Testis (tissue), 2 donors: ENCODE measurements at regions not wholly inside any gene's neighbourhood (a gene's known extent, or its start where the extent isn't known, plus 50 kb on each side); places are given as distances from the start of the nearest gene placed in this dataset.

ENCODE experiments used
- DNase-seq: peaks from one replicate; pipeline ENCODE4 v3.0.0-alpha.2; 2019
- H3K27ac ChIP-seq, 2 donors: fragments of 200-600 bp; sonication (generic); one replicate each; pipeline ENCODE4 v1.5.1; 2019
- H3K27me3 ChIP-seq: fragments of 200-600 bp; sonication (generic); one replicate; pipeline ENCODE4 v1.5.1; 2019
- H3K36me3 ChIP-seq: fragments of 200-600 bp; sonication (generic); one replicate; pipeline ENCODE4 v1.5.1; 2017; ENCODE audit warnings: low read depth; ENCODE audit errors: missing control alignments
- H3K4me1 ChIP-seq: fragments of 200-600 bp; sonication (generic); one replicate; pipeline ENCODE4 v1.5.1; 2019
- H3K4me3 ChIP-seq, 2 donors: fragments of 200-600 bp; sonication (generic); one replicate each; pipeline ENCODE4 v1.5.1; 2017 to 2019
- H3K9me3 ChIP-seq: fragments of 200-600 bp; sonication (generic); one replicate; pipeline ENCODE4 v1.5.1; 2017
- POLR2A ChIP-seq: fragments of 450-650 bp; IDR thresholded peaks from one replicate; pipeline ENCODE4 v1.6.1; 2017; ENCODE audit warnings: antibody characterized with exemption, mild to moderate bottlenecking, moderate library complexity
- WGBS, 2 donors: methylation state at CpG; one replicate each; pipeline ENCODE4 v1.1.5; 2018; 5-methylcytosine and 5-hydroxymethylcytosine counted together
- intact Hi-C: fragments of 100-400 bp; cut with DNase I; formaldehyde crosslinking; loops from one replicate; pipeline ENCODE4 v1.15.1; 2023; ENCODE audit warnings: low total_unique reads
- TF ChIP-seq, protein P1 (sequence below), 3 experiments: fragments of 450-650 bp in 2 of 3; fragments of 200-600 bp in 1 of 3; sonication (generic) in 1 of 3; IDR thresholded peaks; one replicate each; pipeline ENCODE4 v1.5.1; 2016 to 2019; ENCODE audit warnings: antibody characterized with exemption in 3 of 3, mild to moderate bottlenecking in 2 of 3, moderate library complexity in 1 of 3

DNA sequence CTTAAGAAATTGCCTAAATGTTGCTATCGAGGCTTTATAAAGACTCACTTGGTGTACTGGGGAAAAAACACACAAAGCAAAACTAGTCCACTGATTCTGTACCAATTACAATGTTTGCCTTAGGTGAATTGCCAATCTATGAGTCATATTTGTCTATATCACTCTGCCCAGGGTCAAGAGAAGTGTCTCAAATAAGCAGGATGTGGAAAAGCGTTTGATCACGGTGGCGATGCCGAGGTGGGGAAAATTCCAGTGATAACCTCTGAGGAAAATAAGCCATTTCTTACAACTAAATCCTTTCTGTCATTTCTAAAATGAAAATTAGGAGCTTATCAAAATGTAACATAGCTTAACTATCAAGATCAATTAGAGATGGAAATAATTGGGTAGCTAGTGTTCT, 148.6 kb upstream of the DIO3 start:
- DNase-seq = no peak
- H3K36me3 ChIP-seq = no peaks in the 10 kb centered on the region
- H3K4me1 ChIP-seq = peaks cover 4% of the 10 kb centered on the region
- 66 to 71% methylated on average over 5 of the region's 5 CpGs for WGBS, 2 donors
- no peak for TF ChIP-seq POLR2A
- TF ChIP-seq, protein P1, sequence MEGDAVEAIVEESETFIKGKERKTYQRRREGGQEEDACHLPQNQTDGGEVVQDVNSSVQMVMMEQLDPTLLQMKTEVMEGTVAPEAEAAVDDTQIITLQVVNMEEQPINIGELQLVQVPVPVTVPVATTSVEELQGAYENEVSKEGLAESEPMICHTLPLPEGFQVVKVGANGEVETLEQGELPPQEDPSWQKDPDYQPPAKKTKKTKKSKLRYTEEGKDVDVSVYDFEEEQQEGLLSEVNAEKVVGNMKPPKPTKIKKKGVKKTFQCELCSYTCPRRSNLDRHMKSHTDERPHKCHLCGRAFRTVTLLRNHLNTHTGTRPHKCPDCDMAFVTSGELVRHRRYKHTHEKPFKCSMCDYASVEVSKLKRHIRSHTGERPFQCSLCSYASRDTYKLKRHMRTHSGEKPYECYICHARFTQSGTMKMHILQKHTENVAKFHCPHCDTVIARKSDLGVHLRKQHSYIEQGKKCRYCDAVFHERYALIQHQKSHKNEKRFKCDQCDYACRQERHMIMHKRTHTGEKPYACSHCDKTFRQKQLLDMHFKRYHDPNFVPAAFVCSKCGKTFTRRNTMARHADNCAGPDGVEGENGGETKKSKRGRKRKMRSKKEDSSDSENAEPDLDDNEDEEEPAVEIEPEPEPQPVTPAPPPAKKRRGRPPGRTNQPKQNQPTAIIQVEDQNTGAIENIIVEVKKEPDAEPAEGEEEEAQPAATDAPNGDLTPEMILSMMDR (IDR thresholded peaks at IDR 0.05) = no peak
- intact Hi-C loops = no loop called here
- no peak overlapping the region for H3K27ac ChIP-seq
- H3K27me3 ChIP-seq = no peaks in the 10 kb centered on the region
- no peak overlapping the region for H3K4me3 ChIP-seq
- no peaks in the 10 kb centered on the region for H3K9me3 ChIP-seq

DNA sequence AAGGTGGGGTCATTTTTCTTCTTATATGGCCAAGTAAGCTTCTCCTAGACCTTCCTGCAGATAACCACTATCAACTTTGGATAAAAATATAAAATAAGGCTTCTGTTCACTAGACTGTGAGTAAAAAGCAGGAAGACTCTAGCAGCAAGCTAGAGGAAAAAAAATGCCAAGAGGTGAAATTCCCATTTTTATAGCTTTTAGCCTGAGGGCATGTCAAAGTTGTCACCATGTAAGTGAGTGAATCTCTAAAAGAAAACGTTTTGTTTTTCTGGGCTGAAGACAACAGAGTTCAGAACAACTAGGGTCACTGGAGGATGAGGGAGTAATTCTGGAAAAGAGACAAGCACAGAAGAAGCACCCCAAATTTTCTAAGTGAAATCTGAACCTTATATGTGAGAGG, 143.9 kb upstream of the DIO3 start:
- Histone ChIP-seq H3K27ac (no peak overlapping the region), H3K9me3 (no peaks in the 10 kb centered on the region), H3K4me1 (no peaks in the 10 kb centered on the region), H3K4me3 (no peak overlapping the region), H3K27me3 (no peaks in the 10 kb centered on the region), H3K36me3 (no peaks in the 10 kb centered on the region)
- TF ChIP-seq, protein P1 (IDR thresholded peaks at IDR 0.05) = no peak
- TF ChIP-seq POLR2A = no peak
- intact Hi-C loops = no loop called here
- no peak for DNase-seq
- 38 to 60% methylated on average over 1 of the region's 1 CpG for WGBS, 2 donors

DNA sequence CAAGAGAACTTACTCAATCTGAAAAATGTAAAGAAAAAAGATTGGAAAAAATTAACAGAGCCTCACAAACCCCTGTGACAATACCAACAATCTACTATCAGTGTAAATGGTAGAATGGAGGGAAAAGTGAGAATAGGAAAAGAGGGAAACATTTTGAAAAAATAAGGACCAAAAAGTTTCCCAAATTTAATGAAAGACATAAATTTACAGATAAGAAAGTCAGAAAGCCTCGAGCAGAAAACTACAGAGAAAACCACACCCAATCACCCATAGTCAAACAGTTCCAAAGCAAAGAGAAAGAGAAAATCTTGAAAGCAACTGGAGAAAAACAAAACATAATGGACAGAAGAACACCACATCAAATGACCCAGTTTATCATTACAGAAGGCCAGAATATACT, 142.7 kb upstream of the DIO3 start:
- Histone ChIP-seq H3K36me3 (no peaks in the 10 kb centered on the region), H3K27me3 (no peaks in the 10 kb centered on the region), H3K4me1 (no peaks in the 10 kb centered on the region), H3K27ac (no peak overlapping the region), H3K9me3 (no peaks in the 10 kb centered on the region), H3K4me3 (no peak overlapping the region)
- intact Hi-C loops = no loop called here
- DNase-seq = no peak
- WGBS, 2 donors = 54 to 64% methylated on average over 1 of the region's 1 CpG
- TF ChIP-seq, protein P1 (IDR thresholded peaks at IDR 0.05) = no peak
- TF ChIP-seq POLR2A = no peak

DNA sequence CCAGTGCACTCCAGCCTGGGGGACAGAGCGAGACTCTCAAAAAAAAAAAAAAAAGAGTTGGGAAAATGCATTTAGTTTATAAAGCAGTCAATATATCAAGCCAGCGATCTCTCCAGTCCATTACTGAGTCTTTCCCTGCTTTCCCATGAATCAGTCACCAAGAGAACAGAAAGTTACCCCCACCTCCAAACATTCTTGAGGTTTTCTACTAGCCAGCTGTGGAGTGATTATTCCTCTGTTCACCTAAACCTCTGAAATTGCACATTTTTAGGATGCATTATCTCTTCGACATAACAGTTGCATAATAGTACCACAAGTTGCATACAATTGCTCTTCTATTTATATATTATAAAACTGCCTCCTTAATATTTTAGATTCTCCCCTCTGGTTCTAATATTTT, 134.8 kb upstream of the DIO3 start:
- H3K4me3 ChIP-seq = no peak overlapping the region
- no peaks in the 10 kb centered on the region for H3K27me3 ChIP-seq
- no peak overlapping the region for H3K27ac ChIP-seq
- TF ChIP-seq, protein P1 (IDR thresholded peaks at IDR 0.05) = no peak
- no peak for TF ChIP-seq POLR2A
- intact Hi-C loops = no loop called here
- H3K4me1 ChIP-seq = no peaks in the 10 kb centered on the region
- WGBS, 2 donors = 89 to 93% methylated on average over 3 of the region's 3 CpGs
- no peak for DNase-seq
- H3K36me3 ChIP-seq = no peaks in the 10 kb centered on the region
- H3K9me3 ChIP-seq = no peaks in the 10 kb centered on the region

DNA sequence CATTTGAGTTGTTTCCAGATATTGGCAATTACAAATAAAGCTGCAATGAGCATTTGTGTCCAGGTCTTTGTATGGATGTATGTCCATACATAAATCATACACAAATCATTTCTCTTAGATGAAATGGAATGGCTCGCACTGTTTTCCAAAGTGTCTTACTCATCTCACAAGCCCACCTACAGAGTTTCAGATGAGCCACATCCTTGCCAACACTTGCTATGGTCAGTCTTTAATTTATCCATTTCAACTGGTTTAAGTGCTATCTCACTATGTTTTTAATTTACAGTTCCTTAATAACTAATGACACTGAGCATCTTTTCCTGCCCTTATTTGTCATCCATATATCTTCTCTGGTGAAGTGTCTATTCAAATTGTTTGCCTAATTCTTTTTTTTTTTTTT, 132.9 kb upstream of the DIO3 start:
- no peak overlapping the region for H3K4me3 ChIP-seq
- no peak overlapping the region for H3K27ac ChIP-seq
- H3K9me3 ChIP-seq = no peaks in the 10 kb centered on the region
- TF ChIP-seq POLR2A = no peak
- TF ChIP-seq, protein P1 (IDR thresholded peaks at IDR 0.05) = no peak
- 94 to 97% methylated on average over 1 of the region's 1 CpG for WGBS, 2 donors
- H3K36me3 ChIP-seq = no peaks in the 10 kb centered on the region
- H3K27me3 ChIP-seq = no peaks in the 10 kb centered on the region
- no peaks in the 10 kb centered on the region for H3K4me1 ChIP-seq
- intact Hi-C loops = no loop called here
- DNase-seq = no peak
